ENCODE measurements at regions not wholly inside any gene's neighbourhood (a gene's known extent, or its start where the extent isn't known, plus 50 kb on each side); places are given as distances from the start of the nearest gene placed in this dataset.

- Mint-ChIP-seq H3K36me3 (ENCODE audit: low read depth, unreplicated experiment) (no peaks in the 10 kb centered on the region), H3K9me3 (ENCODE audit: unreplicated experiment) (no peaks in the 10 kb centered on the region), H3K27ac (ENCODE audit: unreplicated experiment) (no peak overlapping the region), H3K4me3 (ENCODE audit: unreplicated experiment) (no peak overlapping the region), H3K4me1 (ENCODE audit: unreplicated experiment) (no peaks in the 10 kb centered on the region), H3K27me3 (ENCODE audit: unreplicated experiment) (peaks cover 8% of the 10 kb centered on the region)
- no peak for DNase-seq (ENCODE audit: low spot score)
- no peak for TF ChIP-seq CTCF (IDR thresholded peaks at IDR 0.05; ENCODE audit: unreplicated experiment)
These were observed 98.2 kb upstream of the PRR5 start for GRCh38 chr22:44603767-44604166.

- peaks cover under 1% of the 10 kb centered on the region for H3K27me3 Mint-ChIP-seq (ENCODE audit: unreplicated experiment)
- H3K9me3 Mint-ChIP-seq (ENCODE audit: unreplicated experiment): no peaks in the 10 kb centered on the region
- no peak overlapping the region for H3K27ac Mint-ChIP-seq (ENCODE audit: unreplicated experiment)
- no peaks in the 10 kb centered on the region for H3K4me1 Mint-ChIP-seq (ENCODE audit: unreplicated experiment)
- H3K4me3 Mint-ChIP-seq (ENCODE audit: unreplicated experiment): no peak overlapping the region
- TF ChIP-seq CTCF (IDR thresholded peaks at IDR 0.05; ENCODE audit: unreplicated experiment): no peak
- DNase-seq (ENCODE audit: low spot score): no peak
- no peaks in the 10 kb centered on the region for H3K36me3 Mint-ChIP-seq (ENCODE audit: low read depth, unreplicated experiment)
These were observed 100.3 kb upstream of the PRR5 start for GRCh38 chr22:44601725-44602124.

DNA sequence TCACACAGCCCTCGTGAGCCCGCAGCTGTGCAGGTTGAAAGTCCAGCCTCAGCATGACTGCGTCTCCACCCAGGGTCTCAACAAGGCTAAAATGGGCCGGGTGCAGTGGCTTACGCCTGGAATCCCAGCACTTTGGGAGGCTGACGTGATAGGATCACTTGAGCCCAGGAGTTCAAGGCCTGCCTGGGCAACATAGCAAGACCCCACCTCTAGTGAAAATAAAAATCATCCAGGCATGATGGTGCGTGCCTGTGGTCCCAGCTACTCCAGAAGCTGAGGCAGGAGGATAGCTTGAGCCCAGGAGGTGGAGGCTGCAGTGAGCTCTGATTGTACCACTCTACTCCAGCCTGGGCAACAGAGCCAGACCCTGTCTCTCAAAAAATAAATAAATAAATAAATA is 100.8 kb upstream of the PRR5 start:
- Mint-ChIP-seq H3K36me3 (ENCODE audit: low read depth, unreplicated experiment) (no peaks in the 10 kb centered on the region), H3K27me3 (ENCODE audit: unreplicated experiment) (no peaks in the 10 kb centered on the region), H3K9me3 (ENCODE audit: unreplicated experiment) (no peaks in the 10 kb centered on the region), H3K4me3 (ENCODE audit: unreplicated experiment) (no peak overlapping the region), H3K4me1 (ENCODE audit: unreplicated experiment) (no peaks in the 10 kb centered on the region), H3K27ac (ENCODE audit: unreplicated experiment) (no peak overlapping the region)
- TF ChIP-seq CTCF (IDR thresholded peaks at IDR 0.05; ENCODE audit: unreplicated experiment): no peak
- DNase-seq (ENCODE audit: low spot score): no peak

- no peak for TF ChIP-seq CTCF (IDR thresholded peaks at IDR 0.05; ENCODE audit: unreplicated experiment)
- no peak overlapping the region for H3K27ac Mint-ChIP-seq (ENCODE audit: unreplicated experiment)
- DNase-seq (ENCODE audit: low spot score): no peak
- H3K4me1 Mint-ChIP-seq (ENCODE audit: unreplicated experiment): no peaks in the 10 kb centered on the region
- no peaks in the 10 kb centered on the region for H3K9me3 Mint-ChIP-seq (ENCODE audit: unreplicated experiment)
- no peaks in the 10 kb centered on the region for H3K36me3 Mint-ChIP-seq (ENCODE audit: low read depth, unreplicated experiment)
- no peak overlapping the region for H3K4me3 Mint-ChIP-seq (ENCODE audit: unreplicated experiment)
- no peaks in the 10 kb centered on the region for H3K27me3 Mint-ChIP-seq (ENCODE audit: unreplicated experiment)
These were observed 101.7 kb upstream of the PRR5 start for GRCh38 chr22:44600207-44600785.

DNA sequence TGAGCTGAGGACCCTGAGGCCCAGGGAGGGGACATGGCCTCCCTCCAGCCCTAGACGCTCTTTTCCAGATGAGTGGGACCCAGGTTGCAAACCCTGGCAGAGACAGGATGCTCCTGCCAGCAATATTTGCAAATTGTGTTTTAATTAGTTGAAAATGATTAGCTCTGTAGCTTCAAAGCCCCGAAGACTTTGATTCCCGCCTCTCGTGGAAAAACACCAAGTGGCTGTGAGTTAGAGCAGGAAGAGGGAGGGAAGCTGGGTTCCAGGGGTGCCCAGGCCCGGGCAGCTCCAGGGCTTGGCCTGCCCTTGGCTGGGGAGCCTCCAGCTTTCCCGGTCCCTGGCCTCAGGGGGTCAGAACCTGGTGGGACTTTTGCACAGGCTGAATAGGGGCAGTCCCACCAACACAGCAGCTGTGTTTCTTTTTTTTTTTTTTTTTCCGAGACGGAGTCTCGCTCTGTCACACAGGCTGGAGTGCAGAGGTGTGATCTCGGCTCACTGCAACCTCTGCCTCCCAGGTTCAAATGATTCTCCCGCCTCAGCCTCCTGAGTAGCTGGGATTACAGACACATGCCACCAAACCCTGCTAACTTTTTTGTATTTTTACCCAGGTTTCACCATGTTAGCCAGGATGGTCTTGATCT is 101.6 kb upstream of the RTL6 start:
- no peak overlapping the region for H3K4me3 Mint-ChIP-seq (ENCODE audit: unreplicated experiment)
- H3K27me3 Mint-ChIP-seq (ENCODE audit: unreplicated experiment): peaks cover 2% of the 10 kb centered on the region
- no peak overlapping the region for H3K27ac Mint-ChIP-seq (ENCODE audit: unreplicated experiment)
- H3K9me3 Mint-ChIP-seq (ENCODE audit: unreplicated experiment): no peaks in the 10 kb centered on the region
- no peak for TF ChIP-seq CTCF (IDR thresholded peaks at IDR 0.05; ENCODE audit: unreplicated experiment)
- H3K4me1 Mint-ChIP-seq (ENCODE audit: unreplicated experiment): no peaks in the 10 kb centered on the region
- no peak for DNase-seq (ENCODE audit: low spot score)
- H3K36me3 Mint-ChIP-seq (ENCODE audit: low read depth, unreplicated experiment): no peaks in the 10 kb centered on the region
